Activated naive CD4-positive, alpha-beta T cell treated with anti-CD3 and anti-CD28 coated beads, Interleukin-2, amount 10 ng/mL, durations not matched to agents 7 days and 5 days (primary cell): ENCODE measurements at regions not wholly inside any gene's neighbourhood (a gene's known extent, or its start where the extent isn't known, plus 50 kb on each side); places are given as distances from the start of the nearest gene placed in this dataset.

Experiments
- CTCF ChIA-PET: fragments of 350-600 bp; sonication (Branson Sonifier 250); formaldehyde crosslinking; loops from one replicate; lab custom pipeline; 2021; ENCODE audit warnings: antibody characterized with exemption; lab: Charles Lee
- DNase-seq: peaks from one replicate; pipeline ENCODE4 v3.0.0-alpha.2; 2020
- H3K27ac Mint-ChIP-seq: one replicate; pipeline ENCODE4 v1.8.0; 2021; ENCODE audit warnings: mild to moderate bottlenecking, moderate library complexity, mixed read lengths
- H3K27me3 Mint-ChIP-seq: one replicate; pipeline ENCODE4 v1.8.0; 2021; ENCODE audit warnings: mild to moderate bottlenecking, mixed read lengths
- H3K36me3 Mint-ChIP-seq: one replicate; pipeline ENCODE4 v1.8.0; 2021; ENCODE audit warnings: mixed read lengths
- H3K4me1 Mint-ChIP-seq: one replicate; pipeline ENCODE4 v1.8.0; 2021; ENCODE audit warnings: mixed read lengths
- H3K4me3 Mint-ChIP-seq: one replicate; pipeline ENCODE4 v1.8.0; 2021; ENCODE audit warnings: mild to moderate bottlenecking, moderate library complexity, mixed read lengths
- H3K9me3 Mint-ChIP-seq: one replicate; pipeline ENCODE4 v1.8.0; 2021; ENCODE audit warnings: mixed read lengths

GRCh38 chr17:14458724-14459123 lies 157.8 kb downstream of the HS3ST3B1 start:
- Mint-ChIP-seq H3K4me1 (no peaks in the 10 kb centered on the region), H3K27me3 (peaks cover 9% of the 10 kb centered on the region), H3K4me3 (no peak overlapping the region), H3K27ac (no peak overlapping the region), H3K9me3 (peaks cover 7% of the 10 kb centered on the region), H3K36me3 (no peaks in the 10 kb centered on the region)
- no peak for DNase-seq
- CTCF ChIA-PET: no interaction called here

GRCh38 chr17:14454746-14455145 lies 153.9 kb downstream of the HS3ST3B1 start:
- Mint-ChIP-seq H3K9me3 (no peaks in the 10 kb centered on the region), H3K4me1 (no peaks in the 10 kb centered on the region), H3K27me3 (peaks cover 7% of the 10 kb centered on the region), H3K27ac (no peak overlapping the region), H3K4me3 (no peak overlapping the region), H3K36me3 (no peaks in the 10 kb centered on the region)
- CTCF ChIA-PET: no interaction called here
- DNase-seq: no peak

GRCh38 chr17:14452856-14453255 lies 152.0 kb downstream of the HS3ST3B1 start:
- DNase-seq: no peak
- Mint-ChIP-seq H3K9me3 (no peaks in the 10 kb centered on the region), H3K27me3 (peaks cover 6% of the 10 kb centered on the region), H3K27ac (no peak overlapping the region), H3K4me3 (no peak overlapping the region), H3K36me3 (no peaks in the 10 kb centered on the region), H3K4me1 (no peaks in the 10 kb centered on the region)
- CTCF ChIA-PET: interaction anchor here (1.1 kb wide), 1 partner anchor 20 kb away, joined by 3 read pairs; no protein-coding TSS in a partner anchor

- CTCF ChIA-PET: interaction anchor here (1.0 kb wide), 1 partner anchor 21 kb away, joined by 3 read pairs; no protein-coding TSS in a partner anchor
- no peak for DNase-seq
- H3K4me3 Mint-ChIP-seq: no peak overlapping the region
- peaks cover 6% of the 10 kb centered on the region for H3K27me3 Mint-ChIP-seq
- no peak overlapping the region for H3K27ac Mint-ChIP-seq
- H3K4me1 Mint-ChIP-seq: no peaks in the 10 kb centered on the region
- no peaks in the 10 kb centered on the region for H3K36me3 Mint-ChIP-seq
- H3K9me3 Mint-ChIP-seq: no peaks in the 10 kb centered on the region
These were observed 150.9 kb downstream of the HS3ST3B1 start for GRCh38 chr17:14451729-14452191.

GRCh38 chr17:14448818-14449217 lies 147.9 kb downstream of the HS3ST3B1 start:
- no peak for DNase-seq
- Mint-ChIP-seq H3K4me3 (no peak overlapping the region), H3K27ac (no peak overlapping the region), H3K27me3 (no peaks in the 10 kb centered on the region), H3K4me1 (no peaks in the 10 kb centered on the region), H3K36me3 (no peaks in the 10 kb centered on the region), H3K9me3 (no peaks in the 10 kb centered on the region)
- CTCF ChIA-PET: no interaction called here

GRCh38 chr17:14446825-14447224 lies 145.9 kb downstream of the HS3ST3B1 start:
- CTCF ChIA-PET: no interaction called here
- H3K27me3 Mint-ChIP-seq: no peaks in the 10 kb centered on the region
- H3K4me3 Mint-ChIP-seq: no peak overlapping the region

GRCh38 chr17:14444915-14445314 lies 144.0 kb downstream of the HS3ST3B1 start:
- H3K27me3 Mint-ChIP-seq: peaks cover 3% of the 10 kb centered on the region
- H3K9me3 Mint-ChIP-seq: no peaks in the 10 kb centered on the region
- H3K27ac Mint-ChIP-seq: no peak overlapping the region
- no peaks in the 10 kb centered on the region for H3K36me3 Mint-ChIP-seq
- no peaks in the 10 kb centered on the region for H3K4me1 Mint-ChIP-seq
- H3K4me3 Mint-ChIP-seq: no peak overlapping the region
- CTCF ChIA-PET: no interaction called here
- no peak for DNase-seq

More at GRCh38 chr17:14446825-14447224, 145.9 kb downstream of the HS3ST3B1 start:
- Mint-ChIP-seq H3K9me3 (no peaks in the 10 kb centered on the region), H3K27ac (no peak overlapping the region), H3K4me1 (no peaks in the 10 kb centered on the region), H3K36me3 (no peaks in the 10 kb centered on the region)
- DNase-seq: no peak

- no peaks in the 10 kb centered on the region for H3K4me1 Mint-ChIP-seq
- H3K9me3 Mint-ChIP-seq: no peaks in the 10 kb centered on the region
- no peak overlapping the region for H3K27ac Mint-ChIP-seq
- no peaks in the 10 kb centered on the region for H3K36me3 Mint-ChIP-seq
- DNase-seq: no peak
- CTCF ChIA-PET: no interaction called here
- H3K4me3 Mint-ChIP-seq: no peak overlapping the region
- peaks cover 6% of the 10 kb centered on the region for H3K27me3 Mint-ChIP-seq
These were observed 142.1 kb downstream of the HS3ST3B1 start for GRCh38 chr17:14442798-14443528.

- Mint-ChIP-seq H3K27ac (no peak overlapping the region), H3K9me3 (no peaks in the 10 kb centered on the region), H3K4me3 (no peak overlapping the region), H3K27me3 (peaks cover 6% of the 10 kb centered on the region), H3K36me3 (no peaks in the 10 kb centered on the region), H3K4me1 (no peaks in the 10 kb centered on the region)
- no peak for DNase-seq
- CTCF ChIA-PET: interaction anchor here (1.6 kb wide), 1 partner anchor 9 kb away, joined by 3 read pairs; no protein-coding TSS in a partner anchor
These were observed 136.3 kb downstream of the HS3ST3B1 start for GRCh38 chr17:14437176-14437575.

GRCh38 chr17:14436266-14436665 lies 135.4 kb downstream of the HS3ST3B1 start:
- Mint-ChIP-seq H3K9me3 (no peaks in the 10 kb centered on the region), H3K27me3 (peaks cover 6% of the 10 kb centered on the region), H3K36me3 (no peaks in the 10 kb centered on the region), H3K4me1 (no peaks in the 10 kb centered on the region), H3K27ac (no peak overlapping the region), H3K4me3 (no peak overlapping the region)
- DNase-seq: no peak
- CTCF ChIA-PET: no interaction called here

- CTCF ChIA-PET: no interaction called here
- Mint-ChIP-seq H3K27ac (no peak overlapping the region), H3K27me3 (no peaks in the 10 kb centered on the region), H3K9me3 (no peaks in the 10 kb centered on the region), H3K4me3 (no peak overlapping the region), H3K36me3 (no peaks in the 10 kb centered on the region), H3K4me1 (peaks cover 8% of the 10 kb centered on the region)
- DNase-seq: no peak
These were observed 133.6 kb downstream of the HS3ST3B1 start for GRCh38 chr17:14434506-14434905.

GRCh38 chr17:14432079-14432478 lies 131.2 kb downstream of the HS3ST3B1 start:
- Mint-ChIP-seq H3K27ac (no peak overlapping the region), H3K4me1 (peaks cover 32% of the 10 kb centered on the region)
- CTCF ChIA-PET: no interaction called here

GRCh38 chr17:14429084-14429483 lies 128.2 kb downstream of the HS3ST3B1 start:
- H3K27me3 Mint-ChIP-seq: no peaks in the 10 kb centered on the region
- CTCF ChIA-PET: interaction anchor here (0.6 to 2.0 kb wide), 4 partner anchors 25 to 831 kb away, joined by 3 to 8 read pairs (median 4); no protein-coding TSS in a partner anchor

More at GRCh38 chr17:14432079-14432478, 131.2 kb downstream of the HS3ST3B1 start:
- no peaks in the 10 kb centered on the region for H3K27me3 Mint-ChIP-seq
- H3K9me3 Mint-ChIP-seq: no peaks in the 10 kb centered on the region
- H3K4me3 Mint-ChIP-seq: no peak overlapping the region
- peaks cover 1% of the 10 kb centered on the region for H3K36me3 Mint-ChIP-seq
- no peak for DNase-seq

GRCh38 chr17:14428648-14429029 lies 127.8 kb downstream of the HS3ST3B1 start:
- Mint-ChIP-seq H3K4me3 (peak overlapping the region; percentile 56), H3K27me3 (no peaks in the 10 kb centered on the region), H3K4me1 (peaks cover 50% of the 10 kb centered on the region), H3K27ac (peak overlapping the region; percentile 89), H3K9me3 (no peaks in the 10 kb centered on the region), H3K36me3 (peaks cover 1% of the 10 kb centered on the region)
- DNase-seq: peak; percentile 51
- CTCF ChIA-PET: interaction anchor here (0.6 to 2.0 kb wide), 6 partner anchors 9 to 831 kb away, joined by 3 to 8 read pairs (median 4); no protein-coding TSS in a partner anchor

More at GRCh38 chr17:14429084-14429483, 128.2 kb downstream of the HS3ST3B1 start:
- no peak for DNase-seq
- Mint-ChIP-seq H3K4me3 (peak overlapping the region; percentile 56), H3K36me3 (peaks cover 1% of the 10 kb centered on the region), H3K4me1 (peaks cover 49% of the 10 kb centered on the region), H3K9me3 (no peaks in the 10 kb centered on the region), H3K27ac (peak overlapping the region; percentile 89)
